GM13976 (cell line): ENCODE measurements at regions not wholly inside any gene's neighbourhood (a gene's known extent, or its start where the extent isn't known, plus 50 kb on each side); places are given as distances from the start of the nearest gene placed in this dataset.

ENCODE experiments used
- DNase-seq: peaks from one replicate; pipeline ENCODE4 v3.0.0; 2012; ENCODE audit warnings: low spot score
- CTCF ChIP-seq: IDR thresholded peaks from 2 replicates; pipeline ENCODE4 v1.5.1; 2012; ENCODE audit warnings: borderline replicate concordance, mild to moderate bottlenecking; ENCODE audit not compliant: insufficient read depth; ENCODE audit errors: extremely low read depth, missing control alignments, control extremely low read depth
- in situ Hi-C: fragments of 300-500 bp; cut with MboI; formaldehyde crosslinking; loops from one replicate; pipeline ENCODE4 v1.12.0; 2022; ENCODE audit warnings: low sequenced_read_pairs, mixed read lengths, inconsistent platforms; ENCODE audit not compliant: unreplicated experiment

- no peak for TF ChIP-seq CTCF
- no peak for DNase-seq
- in situ Hi-C loops = no loop called here
Measured at GRCh38 chr13:56706485-56706884, 434.2 kb upstream of the PRR20A start.

- in situ Hi-C loops = no loop called here
- DNase-seq = no peak
- no peak for TF ChIP-seq CTCF
Measured at GRCh38 chr13:56713656-56714055, 427.1 kb upstream of the PRR20A start.

- in situ Hi-C loops = no loop called here
- TF ChIP-seq CTCF = no peak
- no peak for DNase-seq
Measured at GRCh38 chr13:56718791-56719190, 421.9 kb upstream of the PRR20A start.

GRCh38 chr13:56720841-56721240 is 419.9 kb upstream of the PRR20A start:
- no peak for TF ChIP-seq CTCF
- in situ Hi-C loops = no loop called here
- no peak for DNase-seq

GRCh38 chr13:56735537-56735942 is 405.2 kb upstream of the PRR20A start:
- DNase-seq = no peak
- in situ Hi-C loops = no loop called here

GRCh38 chr13:56736966-56737365 is 403.8 kb upstream of the PRR20A start:
- DNase-seq = no peak
- TF ChIP-seq CTCF = no peak
- in situ Hi-C loops = no loop called here

More at GRCh38 chr13:56735537-56735942, 405.2 kb upstream of the PRR20A start:
- no peak for TF ChIP-seq CTCF

- TF ChIP-seq CTCF = no peak
- DNase-seq = no peak
- in situ Hi-C loops = no loop called here
Measured at GRCh38 chr13:56752636-56753035, 388.1 kb upstream of the PRR20A start.
